ENCODE measurements at regions not wholly inside any gene's neighbourhood (a gene's known extent, or its start where the extent isn't known, plus 50 kb on each side); places are given as distances from the start of the nearest gene placed in this dataset.

GRCh38 chr3:157652366-157652765 is 149.2 kb upstream of the VEPH1 start:
- Mint-ChIP-seq H3K27me3 (peaks cover 13% of the 10 kb centered on the region), H3K27ac (ENCODE audit: low read depth) (no peak overlapping the region), H3K4me1 (no peaks in the 10 kb centered on the region), H3K4me3 (no peak overlapping the region), H3K9me3 (no peaks in the 10 kb centered on the region), H3K36me3 (ENCODE audit: insufficient read depth) (no peaks in the 10 kb centered on the region)
- ATAC-seq (replicated peaks; ENCODE audit: extremely low read depth, poor library complexity, severe bottlenecking) (no peak), DNase-seq (ENCODE audit: low spot score in 2 of 2) (no peak)

GRCh38 chr3:157650699-157651098 is 147.5 kb upstream of the VEPH1 start:
- peaks cover under 1% of the 10 kb centered on the region for H3K27me3 Mint-ChIP-seq
- no peak overlapping the region for H3K4me3 Mint-ChIP-seq

GRCh38 chr3:157650172-157650571 is 147.0 kb upstream of the VEPH1 start:
- H3K36me3 Mint-ChIP-seq (ENCODE audit: insufficient read depth), result no peaks in the 10 kb centered on the region
- no peak for ATAC-seq (replicated peaks; ENCODE audit: extremely low read depth, poor library complexity, severe bottlenecking)

More at GRCh38 chr3:157650699-157651098, 147.5 kb upstream of the VEPH1 start:
- Mint-ChIP-seq H3K36me3 (ENCODE audit: insufficient read depth) (no peaks in the 10 kb centered on the region), H3K27ac (ENCODE audit: low read depth) (no peak overlapping the region), H3K9me3 (no peaks in the 10 kb centered on the region), H3K4me1 (no peaks in the 10 kb centered on the region)
- DNase-seq (ENCODE audit: low spot score in 2 of 2) (no peak), ATAC-seq (replicated peaks; ENCODE audit: extremely low read depth, poor library complexity, severe bottlenecking) (no peak)

GRCh38 chr3:157649511-157649910 is 146.3 kb upstream of the VEPH1 start:
- H3K27me3 Mint-ChIP-seq, result peaks cover 5% of the 10 kb centered on the region
- H3K36me3 Mint-ChIP-seq (ENCODE audit: insufficient read depth), result no peaks in the 10 kb centered on the region
- no peak overlapping the region for H3K27ac Mint-ChIP-seq (ENCODE audit: low read depth)
- DNase-seq (ENCODE audit: low spot score in 2 of 2), result no peak
- ATAC-seq (replicated peaks; ENCODE audit: extremely low read depth, poor library complexity, severe bottlenecking), result no peak
- no peaks in the 10 kb centered on the region for H3K4me1 Mint-ChIP-seq
- H3K4me3 Mint-ChIP-seq, result no peak overlapping the region
- H3K9me3 Mint-ChIP-seq, result no peaks in the 10 kb centered on the region

More at GRCh38 chr3:157650172-157650571, 147.0 kb upstream of the VEPH1 start:
- H3K4me3 Mint-ChIP-seq, result no peak overlapping the region
- no peaks in the 10 kb centered on the region for H3K9me3 Mint-ChIP-seq
- no peak overlapping the region for H3K27ac Mint-ChIP-seq (ENCODE audit: low read depth)
- H3K4me1 Mint-ChIP-seq, result no peaks in the 10 kb centered on the region
- no peaks in the 10 kb centered on the region for H3K27me3 Mint-ChIP-seq
- no peak for DNase-seq (ENCODE audit: low spot score in 2 of 2)

GRCh38 chr3:157647820-157648219 is 144.6 kb upstream of the VEPH1 start:
- Mint-ChIP-seq H3K36me3 (ENCODE audit: insufficient read depth) (no peaks in the 10 kb centered on the region), H3K4me1 (no peaks in the 10 kb centered on the region), H3K9me3 (no peaks in the 10 kb centered on the region), H3K4me3 (no peak overlapping the region), H3K27me3 (peaks cover 19% of the 10 kb centered on the region), H3K27ac (ENCODE audit: low read depth) (no peak overlapping the region)
- no peak for ATAC-seq (replicated peaks; ENCODE audit: extremely low read depth, poor library complexity, severe bottlenecking)
- DNase-seq (ENCODE audit: low spot score in 2 of 2), result no peak

- Mint-ChIP-seq H3K4me1 (no peaks in the 10 kb centered on the region), H3K27ac (ENCODE audit: low read depth) (no peak overlapping the region), H3K4me3 (no peak overlapping the region), H3K9me3 (peaks cover 11% of the 10 kb centered on the region), H3K36me3 (ENCODE audit: insufficient read depth) (no peaks in the 10 kb centered on the region), H3K27me3 (peaks cover 48% of the 10 kb centered on the region)
- DNase-seq (ENCODE audit: low spot score in 2 of 2) (no peak), ATAC-seq (replicated peaks; ENCODE audit: extremely low read depth, poor library complexity, severe bottlenecking) (no peak)
Observed at GRCh38 chr3:157639756-157640426, 136.7 kb upstream of the VEPH1 start.

GRCh38 chr3:157637866-157638265 is 134.7 kb upstream of the VEPH1 start:
- H3K36me3 Mint-ChIP-seq (ENCODE audit: insufficient read depth), result no peaks in the 10 kb centered on the region
- peaks cover 30% of the 10 kb centered on the region for H3K27me3 Mint-ChIP-seq
- no peak for DNase-seq (ENCODE audit: low spot score in 2 of 2)
- no peak overlapping the region for H3K27ac Mint-ChIP-seq (ENCODE audit: low read depth)
- H3K9me3 Mint-ChIP-seq, result peaks cover 11% of the 10 kb centered on the region
- H3K4me1 Mint-ChIP-seq, result no peaks in the 10 kb centered on the region
- H3K4me3 Mint-ChIP-seq, result no peak overlapping the region
- ATAC-seq (replicated peaks; ENCODE audit: extremely low read depth, poor library complexity, severe bottlenecking), result no peak

GRCh38 chr3:157633241-157633640 is 130.0 kb upstream of the VEPH1 start:
- Mint-ChIP-seq H3K27ac (ENCODE audit: low read depth) (no peak overlapping the region), H3K27me3 (peaks cover 66% of the 10 kb centered on the region), H3K36me3 (ENCODE audit: insufficient read depth) (no peaks in the 10 kb centered on the region), H3K9me3 (peaks cover 11% of the 10 kb centered on the region), H3K4me3 (no peak overlapping the region), H3K4me1 (no peaks in the 10 kb centered on the region)
- ATAC-seq (replicated peaks; ENCODE audit: extremely low read depth, poor library complexity, severe bottlenecking), result no peak
- no peak for DNase-seq (ENCODE audit: low spot score in 2 of 2)

GRCh38 chr3:157632075-157632474 is 128.9 kb upstream of the VEPH1 start:
- Mint-ChIP-seq H3K9me3 (peaks cover 2% of the 10 kb centered on the region), H3K4me1 (no peaks in the 10 kb centered on the region), H3K4me3 (no peak overlapping the region), H3K36me3 (ENCODE audit: insufficient read depth) (no peaks in the 10 kb centered on the region), H3K27ac (ENCODE audit: low read depth) (no peak overlapping the region), H3K27me3 (peaks cover 61% of the 10 kb centered on the region)
- no peak for ATAC-seq (replicated peaks; ENCODE audit: extremely low read depth, poor library complexity, severe bottlenecking)
- no peak for DNase-seq (ENCODE audit: low spot score in 2 of 2)

- no peaks in the 10 kb centered on the region for H3K36me3 Mint-ChIP-seq (ENCODE audit: insufficient read depth)
- no peaks in the 10 kb centered on the region for H3K9me3 Mint-ChIP-seq
- ATAC-seq (replicated peaks; ENCODE audit: extremely low read depth, poor library complexity, severe bottlenecking) (no peak), DNase-seq (ENCODE audit: low spot score in 2 of 2) (no peak)
- H3K27ac Mint-ChIP-seq (ENCODE audit: low read depth), result no peak overlapping the region
- H3K27me3 Mint-ChIP-seq, result peaks cover 55% of the 10 kb centered on the region
- H3K4me3 Mint-ChIP-seq, result no peak overlapping the region
- no peaks in the 10 kb centered on the region for H3K4me1 Mint-ChIP-seq
Observed at GRCh38 chr3:157631478-157631877, 128.3 kb upstream of the VEPH1 start.

- H3K27me3 Mint-ChIP-seq, result peaks cover 73% of the 10 kb centered on the region
- no peak for ATAC-seq (replicated peaks; ENCODE audit: extremely low read depth, poor library complexity, severe bottlenecking)
- H3K9me3 Mint-ChIP-seq, result no peaks in the 10 kb centered on the region
- no peak overlapping the region for H3K4me3 Mint-ChIP-seq
- H3K4me1 Mint-ChIP-seq, result no peaks in the 10 kb centered on the region
- no peak for DNase-seq (ENCODE audit: low spot score in 2 of 2)
- H3K27ac Mint-ChIP-seq (ENCODE audit: low read depth), result no peak overlapping the region
- H3K36me3 Mint-ChIP-seq (ENCODE audit: insufficient read depth), result no peaks in the 10 kb centered on the region
Observed at GRCh38 chr3:157626817-157627216, 123.6 kb upstream of the VEPH1 start.

GRCh38 chr3:157624801-157625200 is 121.6 kb upstream of the VEPH1 start:
- Mint-ChIP-seq H3K4me1 (no peaks in the 10 kb centered on the region), H3K36me3 (ENCODE audit: insufficient read depth) (no peaks in the 10 kb centered on the region), H3K27ac (ENCODE audit: low read depth) (no peak overlapping the region), H3K9me3 (no peaks in the 10 kb centered on the region), H3K4me3 (no peak overlapping the region), H3K27me3 (peaks cover 64% of the 10 kb centered on the region)
- DNase-seq (ENCODE audit: low spot score in 2 of 2) (no peak), ATAC-seq (replicated peaks; ENCODE audit: extremely low read depth, poor library complexity, severe bottlenecking) (no peak)

- no peak overlapping the region for H3K27ac Mint-ChIP-seq (ENCODE audit: low read depth)
- no peaks in the 10 kb centered on the region for H3K9me3 Mint-ChIP-seq
- no peak for DNase-seq (ENCODE audit: low spot score in 2 of 2)
Observed at GRCh38 chr3:157618886-157619285, 115.7 kb upstream of the VEPH1 start.

More at GRCh38 chr3:157618886-157619285, 115.7 kb upstream of the VEPH1 start:
- H3K4me1 Mint-ChIP-seq, result no peaks in the 10 kb centered on the region
- H3K27me3 Mint-ChIP-seq, result peaks cover 31% of the 10 kb centered on the region
- ATAC-seq (replicated peaks; ENCODE audit: extremely low read depth, poor library complexity, severe bottlenecking), result no peak
- H3K4me3 Mint-ChIP-seq, result no peak overlapping the region
- no peaks in the 10 kb centered on the region for H3K36me3 Mint-ChIP-seq (ENCODE audit: insufficient read depth)

All from central memory CD8-positive, alpha-beta T cell (primary cell).